Osteoblast (primary cell): ENCODE measurements at regions not wholly inside any gene's neighbourhood (a gene's known extent, or its start where the extent isn't known, plus 50 kb on each side); places are given as distances from the start of the nearest gene placed in this dataset.

Source experiments
- DNase-seq: peaks from one replicate; pipeline ENCODE4 v3.0.0; 2011; ENCODE audit warnings: low spot score, mixed read lengths; ENCODE audit not compliant: insufficient read length; ENCODE audit errors: missing footprints
- H2AFZ ChIP-seq: 2 replicates; pipeline ENCODE4 v1.6.0; 2011; ENCODE audit warnings: mild to moderate bottlenecking, low read length
- H3K27ac ChIP-seq: 2 replicates; pipeline ENCODE4 v1.5.1; 2011; ENCODE audit warnings: mild to moderate bottlenecking, low read depth, low read length, moderate library complexity
- H3K27me3 ChIP-seq: 2 replicates; pipeline ENCODE4 v1.6.0; 2012; ENCODE audit warnings: mild to moderate bottlenecking, control low read depth, inconsistent platforms, low read length, moderate library complexity; ENCODE audit not compliant: insufficient read depth
- H3K36me3 ChIP-seq: 2 replicates; pipeline ENCODE4 v1.5.1; 2011; ENCODE audit warnings: mild to moderate bottlenecking, low read length, control low read depth, moderate library complexity; ENCODE audit not compliant: insufficient read depth
- H3K4me1 ChIP-seq: 2 replicates; pipeline ENCODE4 v1.5.1; 2011; ENCODE audit warnings: mild to moderate bottlenecking, low read length, control low read depth, moderate library complexity; ENCODE audit not compliant: insufficient read depth
- H3K4me2 ChIP-seq: 2 replicates; pipeline ENCODE4 v1.6.0; 2011; ENCODE audit warnings: mild to moderate bottlenecking, low read length; ENCODE audit not compliant: insufficient read depth
- H3K4me3 ChIP-seq: fragments of 200-600 bp; sonication (generic); 3 replicates; pipeline ENCODE4 v1.5.1; 2012; ENCODE audit warnings: mild to moderate bottlenecking, low read length, inconsistent platforms; ENCODE audit not compliant: insufficient read depth
- H3K79me2 ChIP-seq: 2 replicates; pipeline ENCODE4 v1.6.0; 2012; ENCODE audit warnings: mild to moderate bottlenecking, low read length, control low read depth, inconsistent platforms; ENCODE audit not compliant: insufficient read depth
- H3K9me3 ChIP-seq: 2 replicates; pipeline ENCODE4 v1.5.1; 2011; ENCODE audit warnings: low read depth, low read length, control low read depth
- H4K20me1 ChIP-seq: 2 replicates; pipeline ENCODE4 v1.6.0; 2012; ENCODE audit warnings: mild to moderate bottlenecking, low read length, control low read depth; ENCODE audit not compliant: insufficient read depth
- TF ChIP-seq, protein P1 (sequence below): IDR thresholded peaks from 2 replicates; pipeline ENCODE4 v1.5.1; 2011; ENCODE audit warnings: mild to moderate bottlenecking, low read depth, low read length, moderate library complexity; ENCODE audit errors: extremely low read depth

DNA sequence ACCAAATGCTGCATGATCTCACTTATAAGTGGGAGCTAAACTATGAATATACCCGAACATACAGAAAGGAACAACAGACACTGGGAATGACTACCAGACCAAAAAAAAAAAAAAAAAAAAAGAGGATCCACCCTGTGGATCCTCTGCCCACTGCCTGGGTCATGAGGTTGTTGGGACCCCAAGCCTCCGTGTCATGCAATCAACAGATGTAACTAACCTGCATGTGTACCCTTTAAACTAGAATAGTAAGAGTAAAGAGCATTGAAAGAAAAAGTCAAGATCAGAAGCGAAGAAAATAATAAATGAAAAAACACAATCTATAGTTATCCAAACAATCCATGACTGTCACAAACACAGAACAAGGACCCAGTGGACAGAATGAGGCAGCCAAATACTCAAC lies 109.5 kb upstream of the TOP3B start:
- DNase-seq = no peak
- H4K20me1 ChIP-seq = no peaks in the 10 kb centered on the region
- H3K79me2 ChIP-seq = no peaks in the 10 kb centered on the region
- no peaks in the 10 kb centered on the region for H3K36me3 ChIP-seq
- no peaks in the 10 kb centered on the region for H3K4me1 ChIP-seq
- TF ChIP-seq, protein P1, sequence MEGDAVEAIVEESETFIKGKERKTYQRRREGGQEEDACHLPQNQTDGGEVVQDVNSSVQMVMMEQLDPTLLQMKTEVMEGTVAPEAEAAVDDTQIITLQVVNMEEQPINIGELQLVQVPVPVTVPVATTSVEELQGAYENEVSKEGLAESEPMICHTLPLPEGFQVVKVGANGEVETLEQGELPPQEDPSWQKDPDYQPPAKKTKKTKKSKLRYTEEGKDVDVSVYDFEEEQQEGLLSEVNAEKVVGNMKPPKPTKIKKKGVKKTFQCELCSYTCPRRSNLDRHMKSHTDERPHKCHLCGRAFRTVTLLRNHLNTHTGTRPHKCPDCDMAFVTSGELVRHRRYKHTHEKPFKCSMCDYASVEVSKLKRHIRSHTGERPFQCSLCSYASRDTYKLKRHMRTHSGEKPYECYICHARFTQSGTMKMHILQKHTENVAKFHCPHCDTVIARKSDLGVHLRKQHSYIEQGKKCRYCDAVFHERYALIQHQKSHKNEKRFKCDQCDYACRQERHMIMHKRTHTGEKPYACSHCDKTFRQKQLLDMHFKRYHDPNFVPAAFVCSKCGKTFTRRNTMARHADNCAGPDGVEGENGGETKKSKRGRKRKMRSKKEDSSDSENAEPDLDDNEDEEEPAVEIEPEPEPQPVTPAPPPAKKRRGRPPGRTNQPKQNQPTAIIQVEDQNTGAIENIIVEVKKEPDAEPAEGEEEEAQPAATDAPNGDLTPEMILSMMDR = no peak
- H3K4me2 ChIP-seq = no peak overlapping the region
- no peak overlapping the region for H3K27ac ChIP-seq
- no peak overlapping the region for H2AFZ ChIP-seq
- no peak overlapping the region for H3K4me3 ChIP-seq
- H3K27me3 ChIP-seq = peaks cover 44% of the 10 kb centered on the region
- no peaks in the 10 kb centered on the region for H3K9me3 ChIP-seq

DNA sequence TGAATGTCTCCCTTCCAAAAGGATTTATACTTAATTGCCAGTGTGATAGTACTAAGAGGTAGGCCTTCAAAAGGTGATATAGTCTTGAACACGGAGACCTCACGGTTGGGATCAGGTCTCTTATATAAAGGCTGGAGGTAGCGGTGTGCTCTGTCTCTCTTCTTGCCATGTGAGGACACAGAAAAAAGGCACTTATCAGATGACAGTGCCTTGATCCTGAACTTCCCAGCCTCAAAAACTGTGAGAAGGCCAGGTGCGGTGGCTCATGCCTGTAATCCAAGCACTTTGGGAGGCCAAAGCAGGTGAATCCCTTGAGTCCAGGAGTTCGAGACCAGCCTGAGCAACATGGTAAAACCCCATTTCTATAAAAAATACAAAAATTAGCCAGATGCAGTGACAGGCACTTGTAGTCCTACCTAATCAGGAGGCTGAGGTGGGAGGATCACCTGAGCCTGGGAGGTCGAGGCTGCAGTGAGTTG lies 108.9 kb upstream of the TOP3B start:
- Histone ChIP-seq H3K4me3 (no peak overlapping the region), H3K4me1 (peaks cover under 1% of the 10 kb centered on the region), H3K79me2 (no peaks in the 10 kb centered on the region), H3K27ac (no peak overlapping the region), H3K4me2 (no peak overlapping the region), H2AFZ (no peak overlapping the region), H4K20me1 (no peaks in the 10 kb centered on the region), H3K36me3 (no peaks in the 10 kb centered on the region), H3K9me3 (no peaks in the 10 kb centered on the region), H3K27me3 (peaks cover 39% of the 10 kb centered on the region)
- no peak for DNase-seq
- TF ChIP-seq, protein P1 = no peak

DNA sequence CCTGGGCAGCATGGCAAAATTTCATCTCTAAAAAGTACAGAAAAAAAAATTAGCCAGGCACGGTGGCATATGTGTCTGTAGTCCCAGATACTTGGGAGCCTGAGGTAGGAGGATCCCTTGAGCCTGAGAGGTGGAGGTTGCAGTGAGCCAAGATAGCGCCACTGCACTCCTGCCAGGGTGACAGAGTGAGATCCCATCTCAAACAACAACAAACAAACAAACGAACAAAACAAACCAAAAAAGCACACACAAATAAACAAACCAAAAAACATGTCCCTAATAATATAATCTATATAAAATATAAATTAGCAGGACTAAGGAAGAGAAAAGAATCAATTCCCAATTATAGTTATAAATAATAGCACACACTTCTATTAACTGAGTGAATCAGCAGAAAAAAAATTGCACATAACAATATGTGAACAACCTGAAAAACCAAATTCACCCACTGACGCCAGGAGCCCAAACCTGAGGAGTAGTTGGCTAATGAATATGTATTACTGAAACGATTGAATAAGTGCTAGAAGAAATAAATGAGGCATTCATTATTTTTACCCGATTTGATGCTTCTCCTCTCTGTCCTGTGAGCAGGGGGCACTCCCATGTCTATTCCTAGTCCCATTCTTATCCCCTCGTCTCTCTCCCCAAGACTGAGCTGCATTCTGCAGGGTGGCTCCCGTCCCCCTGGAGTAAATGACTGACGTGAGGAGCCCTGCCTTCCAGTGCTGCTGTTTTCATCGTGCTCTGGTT lies 108.2 kb upstream of the TOP3B start:
- H3K4me2 ChIP-seq = no peak overlapping the region
- H3K9me3 ChIP-seq = no peaks in the 10 kb centered on the region
- peaks cover 33% of the 10 kb centered on the region for H3K27me3 ChIP-seq
- H3K79me2 ChIP-seq = no peaks in the 10 kb centered on the region
- H3K36me3 ChIP-seq = no peaks in the 10 kb centered on the region
- no peak overlapping the region for H3K27ac ChIP-seq
- H2AFZ ChIP-seq = no peak overlapping the region
- no peak overlapping the region for H3K4me3 ChIP-seq
- TF ChIP-seq, protein P1 = no peak
- H4K20me1 ChIP-seq = no peaks in the 10 kb centered on the region
- DNase-seq = no peak
- peaks cover 7% of the 10 kb centered on the region for H3K4me1 ChIP-seq

DNA sequence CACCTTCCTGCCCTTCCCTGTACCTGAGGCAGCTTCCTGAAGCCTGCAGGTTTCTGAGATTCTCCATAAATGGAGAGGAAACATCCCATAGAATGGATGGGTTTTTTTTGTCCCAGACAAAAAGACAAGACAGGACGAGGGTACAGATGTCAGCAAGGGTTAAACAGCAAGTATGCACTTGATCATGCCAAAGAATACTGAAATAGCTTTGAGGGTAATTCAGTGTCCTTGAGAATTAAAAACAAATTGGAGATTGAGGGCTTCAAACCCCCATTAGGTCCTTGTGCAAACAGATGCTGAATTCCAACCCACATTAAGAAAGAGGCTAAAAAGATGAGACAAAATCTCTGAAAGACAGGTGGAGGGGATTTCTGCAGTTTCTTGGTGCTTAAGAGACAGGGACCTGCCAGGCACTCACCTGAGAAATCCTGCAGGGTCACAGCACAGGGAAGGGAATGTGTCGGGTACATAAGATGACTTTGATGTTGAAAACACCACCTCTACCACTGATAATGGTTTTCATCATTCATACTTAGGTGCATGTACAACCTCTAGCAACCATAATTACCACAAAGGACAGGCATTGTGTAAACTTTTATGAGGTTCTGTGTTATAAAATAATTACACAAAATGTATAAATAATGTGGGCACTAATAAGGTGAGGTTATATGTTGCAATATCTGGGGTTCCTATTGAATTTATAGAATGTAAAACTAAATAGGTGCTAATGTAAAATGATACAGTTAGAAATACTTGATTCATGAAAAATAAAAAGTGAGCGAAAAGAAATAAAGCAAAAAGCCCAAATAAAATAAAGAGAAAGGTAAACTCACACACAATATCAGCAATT lies 107.1 kb upstream of the TOP3B start:
- H3K4me3 ChIP-seq = no peak overlapping the region
- no peak overlapping the region for H3K27ac ChIP-seq

More for the DNA sequence above, 107.1 kb upstream of the TOP3B start:
- TF ChIP-seq, protein P1 = no peak
- peaks cover 8% of the 10 kb centered on the region for H3K4me1 ChIP-seq
- H4K20me1 ChIP-seq = no peaks in the 10 kb centered on the region
- no peak overlapping the region for H3K4me2 ChIP-seq
- DNase-seq = no peak
- H3K79me2 ChIP-seq = no peaks in the 10 kb centered on the region
- no peaks in the 10 kb centered on the region for H3K9me3 ChIP-seq
- no peak overlapping the region for H2AFZ ChIP-seq
- H3K27me3 ChIP-seq = peaks cover 22% of the 10 kb centered on the region
- no peaks in the 10 kb centered on the region for H3K36me3 ChIP-seq
